ENCODE measurements at regions not wholly inside any gene's neighbourhood (a gene's known extent, or its start where the extent isn't known, plus 50 kb on each side); places are given as distances from the start of the nearest gene placed in this dataset.
A peak's percentile ranks its signal among the peaks of the same experiment; 100 is the strongest.

GRCh38 chr4:117434424-117434823 is 349.0 kb upstream of the TRAM1L1 start:
- TF ChIP-seq CTCF (IDR thresholded peaks at IDR 0.05; ENCODE audit: low read depth, low read length, missing control alignments): no peak
- Histone ChIP-seq H3K27me3 (replicated peaks) (no peaks in the 10 kb centered on the region), H3K36me3 (replicated peaks) (no peaks in the 10 kb centered on the region), H3K4me3 (ENCODE audit: low read depth, low read length) (no peak overlapping the region), H3K27ac (no peak overlapping the region)
- no peak for DNase-seq
- in situ Hi-C loops (cut with HindIII; ENCODE audit: low pct_ligation_motif_present, low sequenced_read_pairs): no loop called here

- TF ChIP-seq CTCF (IDR thresholded peaks at IDR 0.05; ENCODE audit: low read depth, low read length, missing control alignments): peak; percentile 38
- Histone ChIP-seq H3K4me3 (ENCODE audit: low read depth, low read length) (no peak overlapping the region), H3K36me3 (replicated peaks) (no peaks in the 10 kb centered on the region), H3K27ac (no peak overlapping the region), H3K27me3 (replicated peaks) (no peaks in the 10 kb centered on the region)
- in situ Hi-C loops (cut with HindIII; ENCODE audit: low pct_ligation_motif_present, low sequenced_read_pairs): no loop called here
- DNase-seq: no peak
Measured at GRCh38 chr4:117447925-117448324, 362.5 kb upstream of the TRAM1L1 start.

GRCh38 chr4:117455088-117455487 is 369.7 kb upstream of the TRAM1L1 start:
- in situ Hi-C loops (cut with HindIII; ENCODE audit: low pct_ligation_motif_present, low sequenced_read_pairs): no loop called here
- Histone ChIP-seq H3K27me3 (replicated peaks) (no peaks in the 10 kb centered on the region), H3K27ac (no peak overlapping the region), H3K36me3 (replicated peaks) (no peaks in the 10 kb centered on the region), H3K4me3 (ENCODE audit: low read depth, low read length) (no peak overlapping the region)
- no peak for TF ChIP-seq CTCF (IDR thresholded peaks at IDR 0.05; ENCODE audit: low read depth, low read length, missing control alignments)
- DNase-seq: no peak

GRCh38 chr4:117466388-117466787 is 381.0 kb upstream of the TRAM1L1 start:
- in situ Hi-C loops (cut with HindIII; ENCODE audit: low pct_ligation_motif_present, low sequenced_read_pairs): no loop called here

GRCh38 chr4:117467404-117467803 is 382.0 kb upstream of the TRAM1L1 start:
- in situ Hi-C loops (cut with HindIII; ENCODE audit: low pct_ligation_motif_present, low sequenced_read_pairs): no loop called here
- Histone ChIP-seq H3K4me3 (ENCODE audit: low read depth, low read length) (no peak overlapping the region), H3K27ac (no peak overlapping the region), H3K36me3 (replicated peaks) (no peaks in the 10 kb centered on the region), H3K27me3 (replicated peaks) (no peaks in the 10 kb centered on the region)
- DNase-seq: no peak
- no peak for TF ChIP-seq CTCF (IDR thresholded peaks at IDR 0.05; ENCODE audit: low read depth, low read length, missing control alignments)

More at GRCh38 chr4:117466388-117466787, 381.0 kb upstream of the TRAM1L1 start:
- DNase-seq: no peak
- H3K4me3 ChIP-seq (ENCODE audit: low read depth, low read length): no peak overlapping the region
- no peaks in the 10 kb centered on the region for H3K27me3 ChIP-seq (replicated peaks)
- no peak overlapping the region for H3K27ac ChIP-seq
- H3K36me3 ChIP-seq (replicated peaks): no peaks in the 10 kb centered on the region
- TF ChIP-seq CTCF (IDR thresholded peaks at IDR 0.05; ENCODE audit: low read depth, low read length, missing control alignments): no peak

- Histone ChIP-seq H3K27me3 (replicated peaks) (no peaks in the 10 kb centered on the region), H3K36me3 (replicated peaks) (no peaks in the 10 kb centered on the region), H3K4me3 (ENCODE audit: low read depth, low read length) (no peak overlapping the region), H3K27ac (no peak overlapping the region)
- TF ChIP-seq CTCF (IDR thresholded peaks at IDR 0.05; ENCODE audit: low read depth, low read length, missing control alignments): no peak
- in situ Hi-C loops (cut with HindIII; ENCODE audit: low pct_ligation_motif_present, low sequenced_read_pairs): no loop called here
- no peak for DNase-seq
Measured at GRCh38 chr4:117474987-117475386, 389.6 kb upstream of the TRAM1L1 start.
